Ishikawa (cell line): ENCODE measurements at regions not wholly inside any gene's neighbourhood (a gene's known extent, or its start where the extent isn't known, plus 50 kb on each side); places are given as distances from the start of the nearest gene placed in this dataset.

ENCODE experiments used
- CEBPB ChIP-seq: IDR thresholded peaks from 2 replicates; pipeline ENCODE4 v1.6.1; 2012
- CREB1 ChIP-seq: IDR thresholded peaks from 2 replicates; pipeline ENCODE4 v1.6.1; 2012; ENCODE audit warnings: low read depth
- EGR1 ChIP-seq: IDR thresholded peaks from 2 replicates; pipeline ENCODE4 v1.6.1; 2012
- EP300 ChIP-seq: IDR thresholded peaks from 2 replicates; pipeline ENCODE4 v1.6.1; 2012; ENCODE audit warnings: borderline replicate concordance
- FOXM1 ChIP-seq: IDR thresholded peaks from 2 replicates; pipeline ENCODE4 v1.6.1; 2012; ENCODE audit warnings: low read depth, borderline replicate concordance
- NFIC ChIP-seq: IDR thresholded peaks from 2 replicates; pipeline ENCODE4 v1.6.1; 2012
- RAD21 ChIP-seq: IDR thresholded peaks from 2 replicates; pipeline ENCODE4 v1.6.1; 2012; ENCODE audit warnings: low read depth
- TAF1 ChIP-seq: IDR thresholded peaks from 2 replicates; pipeline ENCODE4 v1.6.1; 2012; ENCODE audit warnings: low read depth, mild to moderate bottlenecking
- TCF12 ChIP-seq: IDR thresholded peaks from 2 replicates; pipeline ENCODE4 v1.6.1; 2012; ENCODE audit warnings: low read depth
- TEAD4 ChIP-seq: IDR thresholded peaks from 2 replicates; pipeline ENCODE4 v1.6.1; 2012
- YY1 ChIP-seq: IDR thresholded peaks from 2 replicates; pipeline ENCODE4 v1.6.1; 2012; ENCODE audit warnings: low read depth
- ZBTB7A ChIP-seq: IDR thresholded peaks from 2 replicates; pipeline ENCODE4 v1.6.1; 2012; ENCODE audit warnings: low read depth
- TF ChIP-seq, protein P1 (sequence below): IDR thresholded peaks from 2 replicates; pipeline ENCODE4 v1.6.1; 2012
- TF ChIP-seq, protein P2 (sequence below): IDR thresholded peaks from 2 replicates; pipeline ENCODE4 v1.6.1; 2012; ENCODE audit warnings: low read depth, mild to moderate bottlenecking
- TF ChIP-seq, protein P3 (sequence below): IDR thresholded peaks from 2 replicates; pipeline ENCODE4 v1.6.1; 2012

DNA sequence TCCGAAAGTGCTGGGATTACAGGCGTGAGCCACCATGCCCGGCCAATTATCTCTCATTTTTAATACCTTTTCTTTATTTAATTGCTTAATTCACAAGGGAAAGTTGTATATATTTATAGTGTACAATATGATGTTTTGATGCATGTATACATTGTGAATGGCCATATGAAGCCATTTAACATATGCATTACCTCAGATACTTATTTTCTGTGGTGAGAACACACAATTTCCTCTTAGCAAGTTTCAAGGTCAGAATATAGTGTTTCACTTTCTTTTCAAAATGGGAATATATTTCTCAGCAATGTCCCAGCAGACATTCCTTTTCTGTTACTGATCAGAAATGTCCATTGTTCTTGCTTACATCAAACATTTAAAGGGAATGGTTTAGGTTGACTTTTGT, 1596.3 kb downstream of the MAT2B start:
- TF ChIP-seq TCF12 (no peak), FOXM1 (no peak), YY1 (no peak), NFIC (no peak), EP300 (no peak), TEAD4 (no peak), ZBTB7A (no peak), CEBPB (no peak), EGR1 (no peak), TAF1 (no peak)
- TF ChIP-seq, protein P1, sequence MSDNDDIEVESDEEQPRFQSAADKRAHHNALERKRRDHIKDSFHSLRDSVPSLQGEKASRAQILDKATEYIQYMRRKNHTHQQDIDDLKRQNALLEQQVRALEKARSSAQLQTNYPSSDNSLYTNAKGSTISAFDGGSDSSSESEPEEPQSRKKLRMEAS, result no peak
- TF ChIP-seq, protein P2, sequence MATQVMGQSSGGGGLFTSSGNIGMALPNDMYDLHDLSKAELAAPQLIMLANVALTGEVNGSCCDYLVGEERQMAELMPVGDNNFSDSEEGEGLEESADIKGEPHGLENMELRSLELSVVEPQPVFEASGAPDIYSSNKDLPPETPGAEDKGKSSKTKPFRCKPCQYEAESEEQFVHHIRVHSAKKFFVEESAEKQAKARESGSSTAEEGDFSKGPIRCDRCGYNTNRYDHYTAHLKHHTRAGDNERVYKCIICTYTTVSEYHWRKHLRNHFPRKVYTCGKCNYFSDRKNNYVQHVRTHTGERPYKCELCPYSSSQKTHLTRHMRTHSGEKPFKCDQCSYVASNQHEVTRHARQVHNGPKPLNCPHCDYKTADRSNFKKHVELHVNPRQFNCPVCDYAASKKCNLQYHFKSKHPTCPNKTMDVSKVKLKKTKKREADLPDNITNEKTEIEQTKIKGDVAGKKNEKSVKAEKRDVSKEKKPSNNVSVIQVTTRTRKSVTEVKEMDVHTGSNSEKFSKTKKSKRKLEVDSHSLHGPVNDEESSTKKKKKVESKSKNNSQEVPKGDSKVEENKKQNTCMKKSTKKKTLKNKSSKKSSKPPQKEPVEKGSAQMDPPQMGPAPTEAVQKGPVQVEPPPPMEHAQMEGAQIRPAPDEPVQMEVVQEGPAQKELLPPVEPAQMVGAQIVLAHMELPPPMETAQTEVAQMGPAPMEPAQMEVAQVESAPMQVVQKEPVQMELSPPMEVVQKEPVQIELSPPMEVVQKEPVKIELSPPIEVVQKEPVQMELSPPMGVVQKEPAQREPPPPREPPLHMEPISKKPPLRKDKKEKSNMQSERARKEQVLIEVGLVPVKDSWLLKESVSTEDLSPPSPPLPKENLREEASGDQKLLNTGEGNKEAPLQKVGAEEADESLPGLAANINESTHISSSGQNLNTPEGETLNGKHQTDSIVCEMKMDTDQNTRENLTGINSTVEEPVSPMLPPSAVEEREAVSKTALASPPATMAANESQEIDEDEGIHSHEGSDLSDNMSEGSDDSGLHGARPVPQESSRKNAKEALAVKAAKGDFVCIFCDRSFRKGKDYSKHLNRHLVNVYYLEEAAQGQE, result no peak
- TF ChIP-seq, protein P3, sequence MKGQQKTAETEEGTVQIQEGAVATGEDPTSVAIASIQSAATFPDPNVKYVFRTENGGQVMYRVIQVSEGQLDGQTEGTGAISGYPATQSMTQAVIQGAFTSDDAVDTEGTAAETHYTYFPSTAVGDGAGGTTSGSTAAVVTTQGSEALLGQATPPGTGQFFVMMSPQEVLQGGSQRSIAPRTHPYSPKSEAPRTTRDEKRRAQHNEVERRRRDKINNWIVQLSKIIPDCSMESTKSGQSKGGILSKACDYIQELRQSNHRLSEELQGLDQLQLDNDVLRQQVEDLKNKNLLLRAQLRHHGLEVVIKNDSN, result no peak

DNA sequence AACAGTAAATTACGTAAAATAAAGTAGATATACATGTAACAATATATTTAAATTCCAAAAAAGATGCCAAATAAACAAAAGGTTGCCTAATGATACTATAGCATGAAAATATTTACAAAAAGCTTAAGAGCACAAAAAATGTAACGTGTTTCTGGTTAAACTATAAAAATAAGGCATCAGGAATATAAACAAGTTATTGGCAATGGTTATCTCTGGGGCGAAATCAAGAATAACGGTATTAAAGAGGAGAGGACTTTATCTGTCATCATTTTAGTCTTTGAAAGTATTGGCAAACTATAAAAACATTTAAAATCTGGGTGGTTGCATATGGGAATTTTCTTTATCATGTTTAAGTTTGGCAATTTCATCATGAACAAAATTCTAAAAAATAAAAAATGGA, 1599.2 kb downstream of the MAT2B start:
- TF ChIP-seq RAD21 (no peak), EP300 (no peak), YY1 (no peak), TEAD4 (no peak), EGR1 (no peak), CEBPB (no peak), TAF1 (no peak), TCF12 (no peak), NFIC (no peak), ZBTB7A (no peak), CREB1 (no peak), FOXM1 (no peak)
- TF ChIP-seq, protein P2, result no peak
- TF ChIP-seq, protein P1, result no peak
- TF ChIP-seq, protein P3, result no peak

DNA sequence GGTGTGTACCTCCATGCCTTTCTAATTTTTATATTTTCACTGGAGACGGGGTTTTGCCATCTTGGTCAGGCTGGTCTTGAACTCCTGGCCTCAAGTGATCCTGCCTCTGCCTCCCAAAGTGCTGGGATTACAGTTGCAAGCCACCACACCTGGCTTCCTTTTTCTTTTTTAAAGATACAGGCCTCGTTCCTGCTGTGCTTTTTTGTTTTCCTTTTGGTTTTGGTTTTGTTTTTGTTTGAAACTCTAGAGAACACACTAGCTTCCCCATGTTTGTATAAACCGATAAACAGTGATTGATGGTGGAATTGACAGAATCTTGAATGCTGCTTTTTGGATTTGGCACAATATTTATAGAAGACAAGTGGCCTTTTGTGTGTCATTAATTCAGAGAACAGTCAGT, 1603.4 kb downstream of the MAT2B start:
- no peak for TF ChIP-seq RAD21
- TF ChIP-seq, protein P2, result no peak
- TF ChIP-seq TCF12, result no peak
- TF ChIP-seq, protein P1, result no peak
- no peak for TF ChIP-seq CREB1
- TF ChIP-seq CEBPB, result no peak

DNA sequence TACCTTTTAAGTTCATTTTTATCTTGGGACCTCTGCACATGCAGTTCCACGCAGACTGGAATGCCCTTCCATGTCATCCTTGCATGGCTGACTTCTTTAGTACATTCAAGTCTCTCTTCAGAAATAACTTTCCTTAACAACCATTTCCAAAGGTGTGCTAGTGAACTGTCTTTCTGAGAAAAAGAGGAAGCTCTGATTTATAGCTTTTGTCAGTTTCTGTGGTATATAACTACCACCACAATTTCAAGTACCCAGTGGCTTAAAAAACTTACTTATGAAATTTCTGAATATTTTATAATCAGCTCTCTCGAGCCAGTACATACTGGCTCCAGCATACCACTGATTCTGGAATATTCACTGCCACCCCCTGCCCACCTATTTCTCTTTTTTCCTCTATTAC, 1613.8 kb downstream of the MAT2B start:
- TF ChIP-seq RAD21, result no peak
- TF ChIP-seq, protein P2, result no peak
